HCT116 (cell line): ENCODE measurements at regions not wholly inside any gene's neighbourhood (a gene's known extent, or its start where the extent isn't known, plus 50 kb on each side); places are given as distances from the start of the nearest gene placed in this dataset.

Experiments
- ATAC-seq: fragments of 200-7000 bp; cut with Tn5 transposase; 2 replicates; pipeline ENCODE4 v1.9.1; 2020; ENCODE audit warnings: mild to moderate bottlenecking, moderate library complexity
- BruUV-seq: library from RNA; stranded (reverse); fragments of 400-500 nt; replicated peaks from 2 replicates; lab custom pipeline; 2021; lab: Mats Ljungman, UMichigan
- CTCF ChIA-PET: fragments of 300-600 bp; sonication (Branson Sonifier 250); formaldehyde crosslinking; loops from one replicate; lab custom pipeline; 2021; ENCODE audit warnings: antibody characterized with exemption; lab: Charles Lee
- POLR2A ChIA-PET: fragments of 300-600, 350-600 bp; sonication (Branson Sonifier 250); formaldehyde crosslinking; loops from one replicate; lab custom pipeline; 2021; ENCODE audit warnings: antibody characterized with exemption; lab: Charles Lee
- RAD21 ChIA-PET, 2 experiments: fragments of 300-600 bp; sonication (Branson Sonifier 250); formaldehyde crosslinking; loops; one replicate each; lab custom pipeline; 2023; ENCODE audit warnings: low total read pairs in 2 of 2; ENCODE audit not compliant: uncharacterized antibody in 2 of 2, unreplicated experiment in 2 of 2, low non-redundant PET in 1 of 2; lab: Charles Lee
- DNase-seq: peaks from one replicate; pipeline ENCODE4 v3.0.0-alpha.2; 2010; ENCODE audit warnings: low read depth, low spot score
- H2AFZ ChIP-seq: fragments of 200-600 bp; shearing (Covaris generic), sonication (generic); 2 replicates; pipeline ENCODE4 v1.6.1; 2017; ENCODE audit warnings: low read depth, mixed run types, mixed read lengths, antibody characterized with exemption, low read length; ENCODE audit not compliant: poor library complexity, severe bottlenecking
- H3K27ac ChIP-seq: 2 replicates; pipeline ENCODE4 v1.5.1; 2012; ENCODE audit warnings: low read depth, low read length
- H3K27me3 ChIP-seq: fragments of 200-600 bp; sonication (generic); 2 replicates; pipeline ENCODE4 v1.6.1; 2016; ENCODE audit warnings: mixed run types, low read length, mixed read lengths; ENCODE audit not compliant: insufficient read depth
- H3K36me3 ChIP-seq, 2 experiments: fragments of 200-500 bp in 1 of 2; fragments of 200-600 bp in 1 of 2; sonication (Bioruptor generic) in 1 of 2; sonication (generic) in 1 of 2; 2 replicates each; pipeline versions ENCODE4 v1.5.1 to v1.6.1; 2014 to 2016; ENCODE audit warnings: low read length in 2 of 2, inconsistent platforms in 1 of 2, mixed read lengths in 1 of 2, mixed run types in 1 of 2; ENCODE audit not compliant: insufficient read depth in 2 of 2, control insufficient read depth in 1 of 2
- H3K4me1 ChIP-seq, 2 experiments: fragments of 200-600 bp in 1 of 2; sonication (generic) in 1 of 2; 2 replicates each; pipeline versions ENCODE4 v1.5.1 to v1.6.1; 2012 to 2017; ENCODE audit warnings: low read length in 2 of 2, inconsistent platforms in 1 of 2, mild to moderate bottlenecking in 1 of 2, mixed read lengths in 1 of 2, mixed run types in 1 of 2, moderate library complexity in 1 of 2; ENCODE audit not compliant: insufficient read depth in 2 of 2, control insufficient read depth in 1 of 2
- H3K4me2 ChIP-seq: fragments of 200-600 bp; sonication (generic); 2 replicates; pipeline ENCODE4 v1.6.1; 2017; ENCODE audit warnings: mixed run types, low read length, mixed read lengths
- H3K4me3 ChIP-seq, 2 experiments: fragments of 200-600 bp in 1 of 2; sonication (generic) in 1 of 2; replicated peaks in 1 of 2; 2 replicates each; pipeline ENCODE4 v1.5.1; 2011 to 2016; ENCODE audit warnings: low read length in 2 of 2, control low read depth in 1 of 2, low read depth in 1 of 2, mild to moderate bottlenecking in 1 of 2, mixed read lengths in 1 of 2, mixed run types in 1 of 2
- H3K79me2 ChIP-seq: fragments of 200-600 bp; sonication (generic); 2 replicates; pipeline ENCODE4 v1.6.1; 2017; ENCODE audit warnings: mild to moderate bottlenecking, mixed run types, low read length, moderate library complexity, mixed read lengths; ENCODE audit not compliant: insufficient read depth
- H3K9ac ChIP-seq: fragments of 200-600 bp; sonication (generic); 2 replicates; pipeline ENCODE4 v1.6.1; 2016; ENCODE audit warnings: low read length, mixed read lengths
- H3K9me2 ChIP-seq: fragments of 200-600 bp; sonication (generic), shearing (Covaris generic); 2 replicates; pipeline ENCODE4 v1.6.1; 2017; ENCODE audit warnings: mixed run types, mild to moderate bottlenecking, moderate library complexity; ENCODE audit not compliant: insufficient read depth
- H3K9me3 ChIP-seq, 2 experiments: fragments of 200-500 bp in 1 of 2; fragments of 200-600 bp in 1 of 2; sonication (Bioruptor generic) in 1 of 2; sonication (generic) in 1 of 2; 2 replicates each; pipeline ENCODE4 v1.6.1; 2014 to 2017; ENCODE audit warnings: low read length in 2 of 2, mixed read lengths in 2 of 2, inconsistent platforms in 1 of 2, low read depth in 1 of 2, mild to moderate bottlenecking in 1 of 2, mixed run types in 1 of 2, moderate library complexity in 1 of 2; ENCODE audit not compliant: control insufficient read depth in 1 of 2, insufficient read depth in 1 of 2
- H4K20me1 ChIP-seq: fragments of 200-600 bp; sonication (generic), shearing (Covaris generic); 2 replicates; pipeline ENCODE4 v1.6.1; 2017; ENCODE audit warnings: mixed run types, mild to moderate bottlenecking, moderate library complexity; ENCODE audit not compliant: insufficient read depth
- CBX3 ChIP-seq: IDR thresholded peaks from 2 replicates; pipeline ENCODE4 v1.6.1; 2012; ENCODE audit warnings: low read depth
- CEBPB ChIP-seq: IDR thresholded peaks from 2 replicates; pipeline ENCODE4 v1.6.1; 2012; ENCODE audit warnings: low read depth
- EGR1 ChIP-seq: IDR thresholded peaks from 2 replicates; pipeline ENCODE4 v1.6.1; 2012; ENCODE audit warnings: low read depth
- ELF1 ChIP-seq: IDR thresholded peaks from 2 replicates; pipeline ENCODE4 v1.6.1; 2012; ENCODE audit warnings: low read depth, borderline replicate concordance
- FOSL1 ChIP-seq: IDR thresholded peaks from 2 replicates; pipeline ENCODE4 v1.6.1; 2012; ENCODE audit warnings: low read depth
- JUND ChIP-seq: IDR thresholded peaks from 2 replicates; pipeline ENCODE4 v1.6.1; 2012
- MAX ChIP-seq: IDR thresholded peaks from 2 replicates; pipeline ENCODE4 v1.6.1; 2012
- POLR2AphosphoS5 ChIP-seq: IDR thresholded peaks from 2 replicates; pipeline ENCODE4 v1.6.1; 2011; ENCODE audit warnings: mild to moderate bottlenecking, low read depth, low read length, moderate library complexity
- RAD21 ChIP-seq: IDR thresholded peaks from 2 replicates; pipeline ENCODE4 v1.6.1; 2012; ENCODE audit warnings: low read depth, mild to moderate bottlenecking
- REST ChIP-seq: IDR thresholded peaks from 2 replicates; pipeline ENCODE4 v1.6.1; 2012; ENCODE audit warnings: low read depth
- SIN3A ChIP-seq: IDR thresholded peaks from 2 replicates; pipeline ENCODE4 v1.6.1; 2012; ENCODE audit warnings: low read depth
- SP1 ChIP-seq: IDR thresholded peaks from 2 replicates; pipeline ENCODE4 v1.6.1; 2012; ENCODE audit warnings: low read depth
- SRF ChIP-seq: IDR thresholded peaks from 2 replicates; pipeline ENCODE4 v1.6.1; 2012; ENCODE audit warnings: low read depth
- TCF7L2 ChIP-seq: IDR thresholded peaks from 2 replicates; pipeline ENCODE4 v1.7.0; 2011; ENCODE audit warnings: borderline replicate concordance, inconsistent platforms; ENCODE audit not compliant: insufficient read depth, insufficient read length; ENCODE audit errors: extremely low read depth
- YY1 ChIP-seq: IDR thresholded peaks from 2 replicates; pipeline ENCODE4 v1.6.1; 2011; ENCODE audit warnings: low read length, low read depth, moderate library complexity, mild to moderate bottlenecking; ENCODE audit not compliant: insufficient replicate concordance; ENCODE audit errors: extremely low read depth
- ZBTB33 ChIP-seq: IDR thresholded peaks from 2 replicates; pipeline ENCODE4 v1.6.1; 2011; ENCODE audit warnings: mild to moderate bottlenecking, low read length, moderate library complexity; ENCODE audit not compliant: insufficient replicate concordance; ENCODE audit errors: extremely low read depth
- ZFX ChIP-seq: fragments of 450-650 bp; IDR thresholded peaks from 2 replicates; pipeline ENCODE4 v1.6.1; 2017
- ZNF274 ChIP-seq: fragments of 200-500 bp; sonication (Bioruptor generic); IDR thresholded peaks from 2 replicates; pipeline ENCODE4 v1.6.1; 2014; ENCODE audit warnings: mild to moderate bottlenecking, low read depth, low read length, inconsistent platforms
- intact Hi-C: fragments of 100-400 bp; cut with micrococcal nuclease; formaldehyde crosslinking; loops from 2 replicates; pipeline ENCODE4 v1.10.0; 2022

- ChIA-PET POLR2A (no interaction called here), CTCF (no interaction called here), RAD21 (no interaction called here)
- intact Hi-C loops, result no loop called here
- Histone ChIP-seq H3K79me2 (no peaks in the 10 kb centered on the region), H3K4me1 (no peaks in the 10 kb centered on the region), H3K9me2 (no peaks in the 10 kb centered on the region), H3K4me2 (no peak overlapping the region), H3K27ac (no peak overlapping the region), H3K9me3 (peaks cover 6 to 30% of the 10 kb centered on the region in 2 experiments; a peak in 2 of 4 replicates), H3K4me3 (no peak overlapping the region), H2AFZ (no peak overlapping the region), H3K27me3 (no peaks in the 10 kb centered on the region), H3K9ac (no peak overlapping the region), H4K20me1 (no peaks in the 10 kb centered on the region), H3K36me3 (no peaks in the 10 kb centered on the region)
- DNase-seq (no peak), ATAC-seq (no peak)
- TF ChIP-seq SP1 (no peak), POLR2AphosphoS5 (no peak), ZNF274 (no peak), RAD21 (no peak), ELF1 (no peak), CBX3 (no peak), CEBPB (no peak), TCF7L2 (no peak), SIN3A (no peak), YY1 (no peak), ZFX (no peak), EGR1 (no peak), ZBTB33 (no peak), SRF (no peak), REST (no peak), JUND (no peak), FOSL1 (no peak), MAX (no peak)
- no TSS peak for BruUV-seq
Observed at GRCh38 chr4:23091711-23092110, 399.0 kb downstream of the GBA3 start.
